ENCODE measurements at regions not wholly inside any gene's neighbourhood (a gene's known extent, or its start where the extent isn't known, plus 50 kb on each side); places are given as distances from the start of the nearest gene placed in this dataset.

DNA sequence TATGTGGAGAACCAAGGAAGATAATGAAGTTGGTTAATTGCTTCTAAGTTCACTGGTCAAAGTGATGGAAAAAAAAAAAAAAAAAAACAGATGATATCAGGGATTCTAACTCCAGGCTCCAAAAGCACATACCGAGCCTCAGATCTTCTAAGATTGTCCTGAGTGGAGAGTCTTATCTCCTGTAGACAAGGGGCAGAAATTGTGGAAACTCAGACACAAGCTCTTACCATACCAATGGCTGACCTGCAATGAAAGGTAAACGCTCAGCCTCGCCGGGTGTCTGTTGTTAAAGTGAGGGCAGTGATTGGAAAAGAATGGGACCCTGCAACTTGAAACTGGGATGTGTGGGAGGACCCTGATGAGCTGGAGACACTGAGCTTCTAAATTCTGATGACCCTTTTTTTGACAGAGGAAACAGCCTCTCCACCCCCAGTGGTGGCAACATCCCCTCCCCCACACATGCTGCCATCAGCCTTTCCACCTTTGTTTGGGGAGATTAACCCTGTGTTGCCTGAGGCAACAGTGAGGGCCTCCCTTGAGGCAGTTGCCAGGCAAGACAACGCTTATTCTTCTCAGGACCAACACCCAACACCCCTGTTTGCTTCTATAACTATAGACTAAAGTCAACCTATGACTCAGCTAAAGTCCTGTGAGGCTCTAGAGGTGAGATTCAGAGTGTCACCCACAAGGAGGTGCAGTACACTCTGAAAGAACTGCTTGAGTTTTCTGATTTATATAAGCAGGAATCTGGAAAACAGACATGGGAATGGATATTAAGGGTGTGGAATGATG, 154.0 kb downstream of the THBS2 start:
- no peak for TF ChIP-seq REST (IDR thresholded peaks at IDR 0.05; ENCODE audit: low read depth)
- TF ChIP-seq CEBPB (IDR thresholded peaks at IDR 0.05): no peak
- no peak for TF ChIP-seq TAF1 (IDR thresholded peaks at IDR 0.05; ENCODE audit: low read depth)
- TF ChIP-seq EP300 (IDR thresholded peaks at IDR 0.05; ENCODE audit: borderline replicate concordance): no peak
- TF ChIP-seq CREB1 (IDR thresholded peaks at IDR 0.05; ENCODE audit: low read depth): no peak
- TF ChIP-seq, protein P1, sequence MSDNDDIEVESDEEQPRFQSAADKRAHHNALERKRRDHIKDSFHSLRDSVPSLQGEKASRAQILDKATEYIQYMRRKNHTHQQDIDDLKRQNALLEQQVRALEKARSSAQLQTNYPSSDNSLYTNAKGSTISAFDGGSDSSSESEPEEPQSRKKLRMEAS (IDR thresholded peaks at IDR 0.05): no peak
- no peak for TF ChIP-seq YY1 (IDR thresholded peaks at IDR 0.05; ENCODE audit: low read depth)
- TF ChIP-seq, protein P2, sequence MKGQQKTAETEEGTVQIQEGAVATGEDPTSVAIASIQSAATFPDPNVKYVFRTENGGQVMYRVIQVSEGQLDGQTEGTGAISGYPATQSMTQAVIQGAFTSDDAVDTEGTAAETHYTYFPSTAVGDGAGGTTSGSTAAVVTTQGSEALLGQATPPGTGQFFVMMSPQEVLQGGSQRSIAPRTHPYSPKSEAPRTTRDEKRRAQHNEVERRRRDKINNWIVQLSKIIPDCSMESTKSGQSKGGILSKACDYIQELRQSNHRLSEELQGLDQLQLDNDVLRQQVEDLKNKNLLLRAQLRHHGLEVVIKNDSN (IDR thresholded peaks at IDR 0.05): no peak
